Panc1 (cell line): ENCODE measurements at regions not wholly inside any gene's neighbourhood (a gene's known extent, or its start where the extent isn't known, plus 50 kb on each side); places are given as distances from the start of the nearest gene placed in this dataset.

Experiments used
- ATAC-seq: fragments of 200-7000 bp; cut with Tn5 transposase; 2 replicates; pipeline ENCODE4 v1.9.1; 2020; ENCODE audit warnings: mild to moderate bottlenecking, moderate library complexity
- BruUV-seq: library from RNA; stranded (reverse); fragments of 400-500 nt; replicated peaks from 2 replicates; lab custom pipeline; 2021; lab: Mats Ljungman, UMichigan
- CTCF ChIA-PET: fragments of 300-600 bp; sonication (Branson Sonifier 250); formaldehyde crosslinking; loops from one replicate; lab custom pipeline; 2022; ENCODE audit warnings: antibody characterized with exemption; lab: Charles Lee
- POLR2A ChIA-PET: fragments of 300-600 bp; sonication (Branson Sonifier 250); formaldehyde crosslinking; loops from one replicate; lab custom pipeline; 2022; ENCODE audit warnings: antibody characterized with exemption; lab: Charles Lee
- DNase-seq: peaks from one replicate; pipeline ENCODE4 v3.0.0-alpha.2; 2010; ENCODE audit warnings: low read depth, low spot score
- H3K27ac ChIP-seq: 2 replicates; pipeline ENCODE4 v1.5.1; 2011; ENCODE audit warnings: mild to moderate bottlenecking, low read length, inconsistent platforms
- H3K27me3 ChIP-seq: fragments of 200-500 bp; sonication (Bioruptor generic); 2 replicates; pipeline ENCODE4 v1.6.0; 2014; ENCODE audit warnings: low read length, inconsistent platforms; ENCODE audit not compliant: control insufficient read depth, insufficient read depth
- H3K36me3 ChIP-seq: fragments of 200-500 bp; sonication (Bioruptor generic); 2 replicates; pipeline ENCODE4 v1.5.1; 2014; ENCODE audit warnings: inconsistent platforms, mild to moderate bottlenecking, low read length, moderate library complexity; ENCODE audit not compliant: control insufficient read depth, insufficient read depth
- H3K4me1 ChIP-seq: 2 replicates; pipeline ENCODE4 v1.5.1; 2011; ENCODE audit warnings: inconsistent platforms, mild to moderate bottlenecking, low read length, moderate library complexity; ENCODE audit not compliant: control insufficient read depth, insufficient read depth
- H3K4me3 ChIP-seq, 2 experiments: 2 replicates each; pipeline ENCODE4 v1.5.1; 2011 to 2012; ENCODE audit warnings: low read depth in 2 of 2, low read length in 2 of 2, mild to moderate bottlenecking in 2 of 2, inconsistent platforms in 1 of 2, moderate library complexity in 1 of 2
- H3K9me3 ChIP-seq: fragments of 200-500 bp; sonication (Bioruptor generic); 2 replicates; pipeline ENCODE4 v1.5.1; 2014; ENCODE audit warnings: low read depth, mild to moderate bottlenecking, inconsistent platforms, low read length, moderate library complexity; ENCODE audit not compliant: control insufficient read depth, insufficient read depth
- CTCF ChIP-seq: fragments of 450-650 bp; IDR thresholded peaks from 2 replicates; pipeline ENCODE4 v1.5.1; 2017; ENCODE audit warnings: mild to moderate bottlenecking
- POLR2AphosphoS5 ChIP-seq: IDR thresholded peaks from 2 replicates; pipeline ENCODE4 v1.6.1; 2012; ENCODE audit warnings: mild to moderate bottlenecking, low read depth, low read length, moderate library complexity
- REST ChIP-seq, 2 experiments: IDR thresholded peaks; 2 replicates each; pipeline ENCODE4 v1.6.1; 2011 to 2012; ENCODE audit warnings: low read depth in 2 of 2, control low read depth in 1 of 2, low read length in 1 of 2, mild to moderate bottlenecking in 1 of 2, moderate library complexity in 1 of 2; ENCODE audit not compliant: insufficient read depth in 1 of 2
- SIN3A ChIP-seq: IDR thresholded peaks from 2 replicates; pipeline ENCODE4 v1.6.1; 2012; ENCODE audit warnings: low read depth, mild to moderate bottlenecking, low read length, moderate library complexity, borderline replicate concordance; ENCODE audit not compliant: insufficient read depth
- TCF7L2 ChIP-seq: IDR thresholded peaks from 2 replicates; pipeline ENCODE4 v1.6.1; 2011; ENCODE audit warnings: mild to moderate bottlenecking, low read depth, low read length, inconsistent platforms
- in situ Hi-C: cut with HindIII; loops from 2 replicates; pipeline ENCODE4 v1.10.0; 2016; ENCODE audit warnings: low sequenced_read_pairs, low pct_unique_long_range_greater_than_20kb
- intact Hi-C: fragments of 100-400 bp; cut with micrococcal nuclease; formaldehyde crosslinking; loops from one replicate; pipeline ENCODE4 v1.10.0; 2022; ENCODE audit not compliant: unreplicated experiment

GRCh38 chr7:145347271-145347670 is 511.4 kb upstream of the TPK1 start:
- no TSS peak for BruUV-seq
- intact Hi-C loops, result no loop called here
- no peak for ATAC-seq
- DNase-seq, result no peak
- Histone ChIP-seq H3K27ac (no peak overlapping the region), H3K4me1 (no peaks in the 10 kb centered on the region), H3K27me3 (no peaks in the 10 kb centered on the region), H3K9me3 (no peaks in the 10 kb centered on the region), H3K36me3 (no peaks in the 10 kb centered on the region), H3K4me3 (no peak overlapping the region)
- POLR2A ChIA-PET, result no interaction called here
- CTCF ChIA-PET, result no interaction called here
- in situ Hi-C loops, result no loop called here
- TF ChIP-seq TCF7L2, result no peak
- TF ChIP-seq REST (IDR thresholded peaks at IDR 0.05; ENCODE audit: insufficient read depth in 1 of 2, low read depth in 2 of 2, low read length in 1 of 2), result no peak
- TF ChIP-seq SIN3A, result no peak
- TF ChIP-seq POLR2AphosphoS5, result no peak

- ATAC-seq, result no peak
- no TSS peak for BruUV-seq
- ChIA-PET CTCF (no interaction called here), POLR2A (no interaction called here)
- no peak for DNase-seq
- H3K4me1 ChIP-seq, result no peaks in the 10 kb centered on the region
- no peaks in the 10 kb centered on the region for H3K36me3 ChIP-seq
- in situ Hi-C loops, result no loop called here
- no peaks in the 10 kb centered on the region for H3K9me3 ChIP-seq
- no peak overlapping the region for H3K4me3 ChIP-seq
- H3K27ac ChIP-seq, result no peak overlapping the region
- TF ChIP-seq SIN3A (no peak), REST (IDR thresholded peaks at IDR 0.05; ENCODE audit: insufficient read depth in 1 of 2, low read depth in 2 of 2, low read length in 1 of 2) (no peak), POLR2AphosphoS5 (no peak), CTCF (no peak), TCF7L2 (no peak)
- no peaks in the 10 kb centered on the region for H3K27me3 ChIP-seq
- intact Hi-C loops, result no loop called here
These were observed 503.5 kb upstream of the TPK1 start for GRCh38 chr7:145339319-145339718.
